Heart left ventricle (tissue), 13 donors: ENCODE measurements at regions not wholly inside any gene's neighbourhood (a gene's known extent, or its start where the extent isn't known, plus 50 kb on each side); places are given as distances from the start of the nearest gene placed in this dataset.

ENCODE experiments used
- POLR2A ChIP-seq, 2 donors: fragments of 450-650 bp; IDR thresholded peaks; one replicate each; pipeline ENCODE4 v1.6.1; 2017; ENCODE audit warnings: antibody characterized with exemption in 2 of 2, mild to moderate bottlenecking in 2 of 2, moderate library complexity in 2 of 2
- TF ChIP-seq, protein P1 (sequence below), 12 donors: fragments of 200-600 bp; sonication (generic) in 4 of 12; IDR thresholded peaks; one replicate each; pipeline versions ENCODE4 v1.5.0 to v1.8.0; 2018 to 2022; ENCODE audit warnings: antibody characterized with exemption in 12 of 12, mild to moderate bottlenecking in 5 of 12
- donor health status: ischemic (EF 13 %, LVEDD 7.1; RV severe dilation, severe dysfunction).
- donor health status: DM: no; HTN: yes; CAD: no.
- donor health status: DM: no; HTN: no; CAD: no.
- donor health status: ischemic (EF 25% LVEDD 6.9; RV normal size, moderate dysfunction).
- donor health status: ischemic (EF 25% LVEDD 5.7; RV mildly dilated, moderate dysfunction).
- donor health status: ischemic (EF 35%, LVEDD 5.7; RV mildly dilated, moderate dysfunction).
- donor health status: nonischemic (EF 11% LVEDD 7.7; RV severe dilation, severe dysfunction).
- donor health status: DM: yes; HTN: yes; CAD: no.
- donor health status: PGD.
- donor health status: ischemic (EF 29% LVEDD 5.4; RV normal size, mild dysfunction).
- donor health status: nonischemic (EF 23%, LVEDD 6.1; RV moderate dilation, normal function).

DNA sequence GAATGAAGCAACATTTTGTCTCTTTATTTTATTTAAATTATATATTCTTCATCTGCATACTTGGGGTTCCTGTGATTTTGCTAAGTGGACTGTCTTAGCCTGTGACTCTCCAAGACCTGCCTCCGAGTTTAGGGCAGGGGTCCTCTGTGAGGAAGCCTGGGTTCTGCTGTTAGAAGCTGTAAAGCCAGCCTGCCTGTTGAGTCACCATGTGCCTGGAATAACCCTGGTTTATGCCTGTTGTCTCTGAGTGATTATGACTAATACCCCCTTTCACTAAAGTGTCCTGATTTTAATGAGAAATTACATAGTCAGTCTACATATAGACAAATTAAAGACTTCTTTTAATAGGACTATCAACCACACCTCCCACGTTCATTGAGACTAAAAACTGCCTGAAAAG is 369.1 kb downstream of the ZNF521 start:
- TF ChIP-seq, protein P1, sequence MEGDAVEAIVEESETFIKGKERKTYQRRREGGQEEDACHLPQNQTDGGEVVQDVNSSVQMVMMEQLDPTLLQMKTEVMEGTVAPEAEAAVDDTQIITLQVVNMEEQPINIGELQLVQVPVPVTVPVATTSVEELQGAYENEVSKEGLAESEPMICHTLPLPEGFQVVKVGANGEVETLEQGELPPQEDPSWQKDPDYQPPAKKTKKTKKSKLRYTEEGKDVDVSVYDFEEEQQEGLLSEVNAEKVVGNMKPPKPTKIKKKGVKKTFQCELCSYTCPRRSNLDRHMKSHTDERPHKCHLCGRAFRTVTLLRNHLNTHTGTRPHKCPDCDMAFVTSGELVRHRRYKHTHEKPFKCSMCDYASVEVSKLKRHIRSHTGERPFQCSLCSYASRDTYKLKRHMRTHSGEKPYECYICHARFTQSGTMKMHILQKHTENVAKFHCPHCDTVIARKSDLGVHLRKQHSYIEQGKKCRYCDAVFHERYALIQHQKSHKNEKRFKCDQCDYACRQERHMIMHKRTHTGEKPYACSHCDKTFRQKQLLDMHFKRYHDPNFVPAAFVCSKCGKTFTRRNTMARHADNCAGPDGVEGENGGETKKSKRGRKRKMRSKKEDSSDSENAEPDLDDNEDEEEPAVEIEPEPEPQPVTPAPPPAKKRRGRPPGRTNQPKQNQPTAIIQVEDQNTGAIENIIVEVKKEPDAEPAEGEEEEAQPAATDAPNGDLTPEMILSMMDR (IDR thresholded peaks at IDR 0.05) = no peak
- TF ChIP-seq POLR2A (IDR thresholded peaks at IDR 0.05) = no peak
